Nephron progenitor cell (in vitro differentiated cells): ENCODE measurements at regions not wholly inside any gene's neighbourhood (a gene's known extent, or its start where the extent isn't known, plus 50 kb on each side); places are given as distances from the start of the nearest gene placed in this dataset.

Experiments used
- DNase-seq: peaks from one replicate; pipeline ENCODE4 v3.0.0; 2021
- H3K27ac Mint-ChIP-seq: 2 replicates; pipeline ENCODE4 v1.8.0; 2021; ENCODE audit warnings: mild to moderate bottlenecking, moderate library complexity, mixed read lengths
- H3K27me3 Mint-ChIP-seq: 2 replicates; pipeline ENCODE4 v1.8.0; 2021; ENCODE audit warnings: mild to moderate bottlenecking, low read depth, mixed read lengths; ENCODE audit not compliant: poor library complexity
- H3K36me3 Mint-ChIP-seq: 2 replicates; pipeline ENCODE4 v1.8.0; 2021; ENCODE audit warnings: low read depth, mixed read lengths
- H3K4me1 Mint-ChIP-seq: 2 replicates; pipeline ENCODE4 v1.8.0; 2021; ENCODE audit warnings: mixed read lengths
- H3K4me3 Mint-ChIP-seq: 2 replicates; pipeline ENCODE4 v1.8.0; 2021; ENCODE audit warnings: mild to moderate bottlenecking, moderate library complexity, mixed read lengths
- H3K9me3 Mint-ChIP-seq: 2 replicates; pipeline ENCODE4 v1.8.0; 2021; ENCODE audit warnings: mild to moderate bottlenecking, moderate library complexity, mixed read lengths
- CTCF ChIP-seq: fragments of 200-600 bp; sonication (generic); IDR thresholded peaks from 2 replicates; pipeline ENCODE4 v1.5.0; 2021; ENCODE audit warnings: antibody characterized with exemption

GRCh38 chr5:143703659-143704058 lies 108.3 kb upstream of the HMHB1 start:
- Mint-ChIP-seq H3K27me3 (no peaks in the 10 kb centered on the region), H3K27ac (no peak overlapping the region)

GRCh38 chr5:143701493-143701892 lies 110.5 kb upstream of the HMHB1 start:
- H3K9me3 Mint-ChIP-seq: peaks cover 7% of the 10 kb centered on the region
- TF ChIP-seq CTCF: no peak
- no peaks in the 10 kb centered on the region for H3K27me3 Mint-ChIP-seq
- H3K4me3 Mint-ChIP-seq: no peak overlapping the region
- no peaks in the 10 kb centered on the region for H3K36me3 Mint-ChIP-seq
- DNase-seq: no peak
- H3K27ac Mint-ChIP-seq: no peak overlapping the region
- H3K4me1 Mint-ChIP-seq: peaks cover 21% of the 10 kb centered on the region

More at GRCh38 chr5:143703659-143704058, 108.3 kb upstream of the HMHB1 start:
- Mint-ChIP-seq H3K4me3 (no peak overlapping the region), H3K36me3 (no peaks in the 10 kb centered on the region), H3K9me3 (peaks cover 7% of the 10 kb centered on the region), H3K4me1 (peaks cover 23% of the 10 kb centered on the region)
- no peak for DNase-seq
- TF ChIP-seq CTCF: no peak

GRCh38 chr5:143700994-143701393 lies 111.0 kb upstream of the HMHB1 start:
- DNase-seq: no peak
- H3K27me3 Mint-ChIP-seq: no peaks in the 10 kb centered on the region
- no peak overlapping the region for H3K4me3 Mint-ChIP-seq
- H3K9me3 Mint-ChIP-seq: peaks cover 7% of the 10 kb centered on the region
- H3K4me1 Mint-ChIP-seq: peaks cover 21% of the 10 kb centered on the region
- no peak for TF ChIP-seq CTCF
- no peak overlapping the region for H3K27ac Mint-ChIP-seq
- no peaks in the 10 kb centered on the region for H3K36me3 Mint-ChIP-seq

GRCh38 chr5:143699121-143699520 lies 112.8 kb upstream of the HMHB1 start:
- DNase-seq: no peak
- H3K27me3 Mint-ChIP-seq: no peaks in the 10 kb centered on the region
- no peaks in the 10 kb centered on the region for H3K36me3 Mint-ChIP-seq
- peak overlapping the region; percentile 47 for H3K27ac Mint-ChIP-seq
- H3K4me1 Mint-ChIP-seq: peaks cover 13% of the 10 kb centered on the region
- no peak overlapping the region for H3K4me3 Mint-ChIP-seq
- no peak for TF ChIP-seq CTCF
- H3K9me3 Mint-ChIP-seq: peaks cover 7% of the 10 kb centered on the region

GRCh38 chr5:143698574-143698973 lies 113.4 kb upstream of the HMHB1 start:
- no peak overlapping the region for H3K27ac Mint-ChIP-seq
- H3K4me3 Mint-ChIP-seq: no peak overlapping the region

More at GRCh38 chr5:143698574-143698973, 113.4 kb upstream of the HMHB1 start:
- H3K36me3 Mint-ChIP-seq: no peaks in the 10 kb centered on the region
- no peak for TF ChIP-seq CTCF
- H3K27me3 Mint-ChIP-seq: no peaks in the 10 kb centered on the region
- peaks cover 13% of the 10 kb centered on the region for H3K4me1 Mint-ChIP-seq
- no peak for DNase-seq
- H3K9me3 Mint-ChIP-seq: peaks cover 4% of the 10 kb centered on the region
